Body of pancreas (tissue), 4 donors: ENCODE measurements at regions not wholly inside any gene's neighbourhood (a gene's known extent, or its start where the extent isn't known, plus 50 kb on each side); places are given as distances from the start of the nearest gene placed in this dataset.

Experiments
- ATAC-seq: fragments of 150-250 bp; one replicate; pipeline ENCODE4 v1.9.1; 2016
- DNase-seq, 4 donors: peaks; one replicate each; pipeline ENCODE4 v3.0.0-alpha.2; 2019
- H3K27ac ChIP-seq, 4 donors: fragments of 200-600 bp; sonication (generic); 1 replicate in 3 of 4; 2 replicates in 1 of 4; pipeline versions ENCODE4 v1.5.1 to v1.6.1; 2016 to 2019; ENCODE audit warnings: mild to moderate bottlenecking in 1 of 4, mixed read lengths in 1 of 4, moderate library complexity in 1 of 4
- H3K27me3 ChIP-seq, 2 donors: fragments of 200-600 bp; sonication (generic); one replicate each; pipeline ENCODE4 v1.6.0; 2016; ENCODE audit warnings: mild to moderate bottlenecking in 1 of 2
- H3K36me3 ChIP-seq, 2 donors: fragments of 200-600 bp; sonication (generic); replicated peaks in 1 of 2; 2 replicates each; pipeline ENCODE4 v1.5.1; 2016; ENCODE audit warnings: low read depth in 2 of 2; ENCODE audit not compliant: insufficient read depth in 1 of 2
- H3K4me1 ChIP-seq: fragments of 200-600 bp; sonication (generic); one replicate; pipeline ENCODE4 v1.6.0; 2016
- H3K4me3 ChIP-seq, 2 donors: fragments of 200-600 bp; sonication (generic); 1 replicate in 1 of 2; 2 replicates in 1 of 2; pipeline ENCODE4 v1.5.1; 2016 to 2019
- H3K9me3 ChIP-seq, 3 donors: fragments of 200-600 bp; sonication (generic); 1 replicate in 2 of 3; 2 replicates in 1 of 3; pipeline ENCODE4 v1.5.1; 2016
- CTCF ChIP-seq, 7 experiments: fragments of 450-650 bp in 4 of 7; fragments of 200-600 bp in 3 of 7; sonication (generic) in 3 of 7; IDR thresholded peaks; one replicate each; pipeline ENCODE4 v1.5.1; 2016 to 2019; ENCODE audit warnings: antibody characterized with exemption in 7 of 7
- POLR2A ChIP-seq, 3 donors: fragments of 450-650 bp; IDR thresholded peaks; one replicate each; pipeline ENCODE4 v1.6.1; 2016; ENCODE audit warnings: antibody characterized with exemption in 3 of 3, mild to moderate bottlenecking in 2 of 3
- WGBS, 2 donors: methylation state at CpG; one replicate each; pipeline ENCODE4 v1.1.5; 2017; 5-methylcytosine and 5-hydroxymethylcytosine counted together
- intact Hi-C: fragments of 100-400 bp; cut with DNase I; formaldehyde crosslinking; loops from one replicate; pipeline ENCODE4 v1.15.1; 2023

- Histone ChIP-seq H3K4me1 (no peaks in the 10 kb centered on the region), H3K4me3 (no peak overlapping the region), H3K36me3 (no peaks in the 10 kb centered on the region), H3K9me3 (no peaks in the 10 kb centered on the region), H3K27me3 (no peaks in the 10 kb centered on the region), H3K27ac (no peak overlapping the region)
- WGBS, 2 donors = 75% methylated on average over 1 of the region's 1 CpG
- no peak for TF ChIP-seq CTCF (IDR thresholded peaks at IDR 0.05)
- no peak for TF ChIP-seq POLR2A (IDR thresholded peaks at IDR 0.05)
- DNase-seq = no peak
- intact Hi-C loops = no loop called here
- no peak for ATAC-seq
These were observed 151.9 kb downstream of the EMP1 start for GRCh38 chr12:13348464-13348863.

DNA sequence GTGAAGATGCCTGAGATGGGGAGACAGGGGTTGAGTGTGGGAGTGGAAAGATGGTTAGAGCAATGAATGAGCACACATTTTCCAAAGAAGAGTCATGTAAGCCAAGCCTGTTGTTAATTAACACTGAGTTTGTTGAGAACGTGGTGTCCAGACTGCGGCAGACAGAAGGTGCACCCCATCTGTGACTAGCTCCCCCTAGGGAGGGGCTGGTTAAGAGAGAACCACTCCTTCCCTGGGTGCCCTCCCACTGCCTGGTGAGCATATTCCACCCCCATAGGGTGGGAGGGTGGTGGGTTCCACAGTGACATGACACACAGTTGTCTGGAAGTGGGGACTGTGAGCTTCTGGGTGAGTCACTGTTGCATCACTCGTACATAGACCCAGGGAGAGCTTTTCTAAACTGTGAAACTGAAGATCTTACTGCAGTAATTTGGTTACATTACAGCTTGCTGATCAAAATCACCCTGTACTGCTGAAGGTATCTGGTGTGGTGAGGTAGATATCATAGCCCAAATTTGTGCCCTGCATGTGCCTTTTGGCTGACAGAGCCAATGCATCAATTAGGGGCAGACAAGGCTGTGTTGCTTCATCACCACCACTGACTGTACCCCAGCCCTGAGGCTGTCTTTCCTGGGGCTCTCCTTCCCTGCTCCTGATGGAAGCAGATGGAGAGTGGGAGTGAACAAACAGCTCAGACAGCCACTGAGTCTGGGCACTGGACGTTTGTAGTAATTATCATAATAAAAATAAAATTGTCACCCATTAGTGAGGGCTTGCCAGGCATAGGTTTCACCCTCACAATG, 150.9 kb downstream of the EMP1 start:
- ATAC-seq (no peak), DNase-seq (no peak)
- WGBS, 2 donors = 32 to 35% methylated on average over 4 of the region's 4 CpGs
- no peak overlapping the region for H3K4me3 ChIP-seq
- H3K36me3 ChIP-seq = no peaks in the 10 kb centered on the region
- no peaks in the 10 kb centered on the region for H3K27me3 ChIP-seq
- TF ChIP-seq CTCF (IDR thresholded peaks at IDR 0.05) = no peak
- TF ChIP-seq POLR2A (IDR thresholded peaks at IDR 0.05) = no peak
- H3K27ac ChIP-seq = no peak overlapping the region
- intact Hi-C loops = no loop called here
- no peaks in the 10 kb centered on the region for H3K9me3 ChIP-seq
- H3K4me1 ChIP-seq = no peaks in the 10 kb centered on the region

GRCh38 chr12:13345722-13346121, 149.2 kb downstream of the EMP1 start:
- no peaks in the 10 kb centered on the region for H3K36me3 ChIP-seq
- intact Hi-C loops = no loop called here
- no peak for TF ChIP-seq CTCF (IDR thresholded peaks at IDR 0.05)
- TF ChIP-seq POLR2A (IDR thresholded peaks at IDR 0.05) = no peak
- H3K27ac ChIP-seq = no peak overlapping the region
- H3K4me1 ChIP-seq = no peaks in the 10 kb centered on the region
- DNase-seq = no peak
- no peaks in the 10 kb centered on the region for H3K9me3 ChIP-seq
- H3K27me3 ChIP-seq = no peaks in the 10 kb centered on the region
- no peak for ATAC-seq
- no peak overlapping the region for H3K4me3 ChIP-seq

- Histone ChIP-seq H3K9me3 (no peaks in the 10 kb centered on the region), H3K4me1 (no peaks in the 10 kb centered on the region), H3K27me3 (no peaks in the 10 kb centered on the region), H3K36me3 (no peaks in the 10 kb centered on the region), H3K27ac (no peak overlapping the region), H3K4me3 (no peak overlapping the region)
- intact Hi-C loops = no loop called here
- ATAC-seq (no peak), DNase-seq (no peak)
- TF ChIP-seq POLR2A (IDR thresholded peaks at IDR 0.05) (no peak), CTCF (IDR thresholded peaks at IDR 0.05) (no peak)
- 69 to 74% methylated on average over 1 to 2 of the region's 2 CpGs for WGBS, 2 donors
These were observed 146.8 kb downstream of the EMP1 start for GRCh38 chr12:13343375-13343774.

GRCh38 chr12:13342971-13343370, 146.4 kb downstream of the EMP1 start:
- no peak for TF ChIP-seq CTCF (IDR thresholded peaks at IDR 0.05)
- no peak for TF ChIP-seq POLR2A (IDR thresholded peaks at IDR 0.05)
- no peaks in the 10 kb centered on the region for H3K4me1 ChIP-seq
- intact Hi-C loops = no loop called here
- H3K4me3 ChIP-seq = no peak overlapping the region
- H3K27ac ChIP-seq = no peak overlapping the region
- no peaks in the 10 kb centered on the region for H3K36me3 ChIP-seq
- 73 to 75% methylated on average over 3 of the region's 3 CpGs for whole genome bisulfite sequencing, 2 donors
- DNase-seq (no peak), ATAC-seq (no peak)
- H3K27me3 ChIP-seq = no peaks in the 10 kb centered on the region
- no peaks in the 10 kb centered on the region for H3K9me3 ChIP-seq
